ENCODE measurements at regions not wholly inside any gene's neighbourhood (a gene's known extent, or its start where the extent isn't known, plus 50 kb on each side); places are given as distances from the start of the nearest gene placed in this dataset.

DNA sequence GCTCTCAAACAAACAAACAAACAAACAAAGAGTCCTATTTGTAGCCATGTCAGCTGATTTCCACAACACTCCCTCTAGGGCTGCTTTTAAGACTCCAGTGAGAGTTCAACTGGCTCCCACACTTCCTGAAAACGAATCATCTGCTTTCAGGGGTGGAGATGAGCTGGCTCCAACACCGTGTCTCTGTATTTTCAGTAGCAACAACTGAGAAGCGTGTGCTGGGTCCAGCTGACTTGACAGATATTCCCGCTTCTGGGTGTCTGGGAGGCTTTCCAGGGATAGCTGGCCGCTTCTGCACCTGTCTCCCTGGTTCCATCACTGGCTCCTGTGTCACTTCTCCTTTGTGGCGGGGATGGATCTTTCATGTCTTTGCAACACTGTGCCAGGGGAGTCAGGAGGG, 272.5 kb upstream of the SOX4 start:
- H3K4me3 ChIP-seq: no peak overlapping the region
- no peak for DNase-seq (ENCODE audit: low spot score)
- no peak for TF ChIP-seq CTCF (IDR thresholded peaks at IDR 0.05)
- no peak overlapping the region for H3K27ac ChIP-seq

GRCh38 chr6:21321531-21321930, 272.0 kb upstream of the SOX4 start:
- TF ChIP-seq CTCF (IDR thresholded peaks at IDR 0.05): no peak
- H3K27ac ChIP-seq: no peak overlapping the region
- no peak overlapping the region for H3K4me3 ChIP-seq
- DNase-seq (ENCODE audit: low spot score): no peak

- no peak for DNase-seq (ENCODE audit: low spot score)
- Histone ChIP-seq H3K4me3 (no peak overlapping the region), H3K27ac (no peak overlapping the region)
- TF ChIP-seq CTCF (IDR thresholded peaks at IDR 0.05): no peak
Measured at GRCh38 chr6:21323577-21323976, 270.0 kb upstream of the SOX4 start.

DNA sequence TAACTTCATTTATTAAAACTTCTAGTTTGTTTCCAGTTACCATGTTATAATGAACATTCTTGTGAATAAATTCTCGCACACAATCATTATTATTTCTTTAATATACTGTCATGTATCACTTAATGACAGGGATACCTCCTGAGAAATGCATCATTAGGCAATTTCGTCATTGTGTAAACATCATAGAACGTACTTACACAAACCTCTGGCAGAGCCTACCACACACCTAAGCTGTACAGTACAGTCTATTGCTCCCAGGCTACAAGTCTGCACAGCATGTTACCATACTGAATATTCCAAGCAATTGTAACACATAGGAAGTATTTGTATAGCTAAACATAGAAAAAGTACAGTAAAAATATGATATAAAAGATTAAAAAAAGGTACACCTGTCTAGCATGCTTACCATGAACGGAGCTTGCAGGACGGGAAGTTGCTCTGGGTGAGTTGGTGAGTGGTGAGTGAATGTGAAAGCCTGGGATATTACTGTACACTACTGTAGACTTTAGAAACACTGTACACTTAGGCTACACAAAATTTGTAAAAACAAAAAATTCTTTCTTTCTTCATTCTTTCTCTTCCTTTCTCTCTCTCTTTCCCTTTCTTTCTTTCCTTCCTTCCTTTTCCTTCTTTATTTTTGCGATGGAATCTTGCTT, 268.2 kb upstream of the SOX4 start:
- H3K4me3 ChIP-seq: no peak overlapping the region
- TF ChIP-seq CTCF (IDR thresholded peaks at IDR 0.05): no peak
- no peak for DNase-seq (ENCODE audit: low spot score)
- H3K27ac ChIP-seq: no peak overlapping the region

DNA sequence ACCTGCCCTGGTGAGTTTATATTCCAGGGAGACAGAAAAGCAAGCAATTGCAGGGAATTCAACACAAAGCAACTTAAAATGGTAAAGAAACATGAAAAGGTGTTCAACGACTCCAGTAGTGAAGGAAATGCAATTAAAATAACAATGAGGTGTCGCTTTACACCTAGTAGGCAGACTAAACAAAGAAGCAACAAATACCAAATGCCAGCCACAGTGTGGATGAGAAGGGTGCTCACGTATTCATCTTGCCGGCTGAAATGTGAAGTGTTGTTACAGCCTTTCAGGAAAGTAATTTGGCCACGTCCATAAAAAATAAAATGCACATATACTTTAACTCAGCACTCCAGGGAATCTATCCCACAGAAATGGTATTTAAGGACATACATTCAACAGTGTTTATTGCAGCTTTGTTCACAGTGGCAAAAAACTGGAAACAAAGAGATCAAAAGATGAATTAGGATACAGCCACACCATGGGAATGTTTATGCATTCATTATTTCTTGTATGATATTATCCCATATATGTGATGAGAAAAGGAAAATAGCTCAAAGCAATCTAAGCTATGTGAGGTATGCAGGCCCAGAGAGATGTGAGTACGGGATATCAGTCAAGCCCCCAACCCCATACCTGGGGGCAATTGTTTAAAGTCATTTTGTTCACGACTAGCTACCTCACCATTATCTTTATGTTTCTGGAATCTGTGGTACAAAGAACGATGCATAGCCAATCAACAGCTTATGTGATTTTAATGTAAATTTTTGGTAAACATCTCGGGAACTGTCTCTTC, 266.0 kb upstream of the SOX4 start:
- Histone ChIP-seq H3K4me3 (no peak overlapping the region), H3K27ac (no peak overlapping the region)
- no peak for DNase-seq (ENCODE audit: low spot score)
- TF ChIP-seq CTCF (IDR thresholded peaks at IDR 0.05): no peak

- no peak for TF ChIP-seq CTCF (IDR thresholded peaks at IDR 0.05)
- DNase-seq (ENCODE audit: low spot score): no peak
- no peak overlapping the region for H3K27ac ChIP-seq
- H3K4me3 ChIP-seq: no peak overlapping the region
Measured at GRCh38 chr6:21331235-21331634, 262.3 kb upstream of the SOX4 start.

GRCh38 chr6:21332077-21332476, 261.5 kb upstream of the SOX4 start:
- Histone ChIP-seq H3K4me3 (no peak overlapping the region), H3K27ac (no peak overlapping the region)
- TF ChIP-seq CTCF (IDR thresholded peaks at IDR 0.05): no peak
- DNase-seq (ENCODE audit: low spot score): no peak

Measured in coronary artery (tissue), 2 donors.